GM12873 (cell line): ENCODE measurements at regions not wholly inside any gene's neighbourhood (a gene's known extent, or its start where the extent isn't known, plus 50 kb on each side); places are given as distances from the start of the nearest gene placed in this dataset.

ENCODE experiments used
- TF ChIP-seq, protein P1 (sequence below): IDR thresholded peaks from 2 replicates; pipeline ENCODE4 v1.5.1; 2012; ENCODE audit warnings: low read depth, mild to moderate bottlenecking, moderate library complexity, low read length, control low read depth; ENCODE audit not compliant: insufficient read depth; ENCODE audit errors: missing control alignments

DNA sequence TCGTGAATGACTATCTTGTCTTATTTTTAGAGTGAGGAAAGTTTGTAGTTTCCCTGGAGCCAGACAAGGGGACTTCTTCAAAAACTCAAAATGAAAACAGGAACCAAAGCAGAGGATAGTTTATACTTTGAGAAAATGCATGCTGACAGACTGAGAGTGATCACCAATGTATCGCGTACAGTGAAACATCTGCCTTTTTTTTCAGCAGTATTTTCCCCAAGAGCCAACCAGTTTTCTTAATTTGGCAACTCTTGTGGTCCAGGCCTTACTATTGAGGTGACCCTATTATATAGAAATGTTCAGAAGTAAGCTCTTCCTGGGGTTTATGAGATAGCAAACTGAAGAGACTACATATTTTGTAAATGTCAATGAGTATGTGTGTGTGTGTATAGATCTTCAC is 153.7 kb upstream of the VRK2 start:
- TF ChIP-seq, protein P1, sequence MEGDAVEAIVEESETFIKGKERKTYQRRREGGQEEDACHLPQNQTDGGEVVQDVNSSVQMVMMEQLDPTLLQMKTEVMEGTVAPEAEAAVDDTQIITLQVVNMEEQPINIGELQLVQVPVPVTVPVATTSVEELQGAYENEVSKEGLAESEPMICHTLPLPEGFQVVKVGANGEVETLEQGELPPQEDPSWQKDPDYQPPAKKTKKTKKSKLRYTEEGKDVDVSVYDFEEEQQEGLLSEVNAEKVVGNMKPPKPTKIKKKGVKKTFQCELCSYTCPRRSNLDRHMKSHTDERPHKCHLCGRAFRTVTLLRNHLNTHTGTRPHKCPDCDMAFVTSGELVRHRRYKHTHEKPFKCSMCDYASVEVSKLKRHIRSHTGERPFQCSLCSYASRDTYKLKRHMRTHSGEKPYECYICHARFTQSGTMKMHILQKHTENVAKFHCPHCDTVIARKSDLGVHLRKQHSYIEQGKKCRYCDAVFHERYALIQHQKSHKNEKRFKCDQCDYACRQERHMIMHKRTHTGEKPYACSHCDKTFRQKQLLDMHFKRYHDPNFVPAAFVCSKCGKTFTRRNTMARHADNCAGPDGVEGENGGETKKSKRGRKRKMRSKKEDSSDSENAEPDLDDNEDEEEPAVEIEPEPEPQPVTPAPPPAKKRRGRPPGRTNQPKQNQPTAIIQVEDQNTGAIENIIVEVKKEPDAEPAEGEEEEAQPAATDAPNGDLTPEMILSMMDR, result no peak

- TF ChIP-seq, protein P1, result no peak
These were observed 153.3 kb upstream of the VRK2 start for GRCh38 chr2:57893347-57893746.

GRCh38 chr2:57893786-57894185 is 152.8 kb upstream of the VRK2 start:
- TF ChIP-seq, protein P1, result no peak

GRCh38 chr2:57894381-57894780 is 152.2 kb upstream of the VRK2 start:
- TF ChIP-seq, protein P1, result no peak

DNA sequence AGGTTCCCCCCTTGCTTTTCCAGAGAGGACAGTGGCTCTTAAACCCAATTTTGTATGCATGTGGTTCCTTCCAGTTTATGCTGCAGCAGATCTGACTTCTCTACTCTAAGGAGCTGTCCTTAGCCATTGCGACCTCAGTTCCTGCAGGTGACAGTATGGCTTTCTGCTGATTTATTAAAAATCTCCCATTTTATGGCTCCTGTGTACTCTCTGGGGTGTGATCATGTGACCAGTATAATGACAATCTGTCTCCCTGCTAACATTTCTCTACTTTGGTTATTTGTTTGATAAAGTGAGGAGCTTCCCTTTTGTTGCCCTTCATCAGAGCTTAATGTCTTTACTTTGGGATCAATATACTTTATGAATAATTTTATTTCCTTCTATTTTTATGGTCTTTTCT is 148.7 kb upstream of the VRK2 start:
- TF ChIP-seq, protein P1, result no peak

- TF ChIP-seq, protein P1, result no peak
These were observed 146.7 kb upstream of the VRK2 start for GRCh38 chr2:57899898-57900297.

GRCh38 chr2:57902578-57902977 is 144.0 kb upstream of the VRK2 start:
- TF ChIP-seq, protein P1, result no peak

- TF ChIP-seq, protein P1, result peak; percentile 84
These were observed 140.4 kb upstream of the VRK2 start for GRCh38 chr2:57906152-57906732.
